Peyer's patch (tissue), 4 donors: ENCODE measurements at regions not wholly inside any gene's neighbourhood (a gene's known extent, or its start where the extent isn't known, plus 50 kb on each side); places are given as distances from the start of the nearest gene placed in this dataset.

Source experiments
- DNase-seq, 3 donors: peaks; one replicate each; pipeline ENCODE4 v3.0.0-alpha.2; 2017 to 2019
- H3K27ac ChIP-seq, 4 donors: fragments of 200-600 bp; sonication (generic); one replicate each; pipeline ENCODE4 v1.5.1; 2016 to 2019
- H3K27me3 ChIP-seq, 2 donors: fragments of 200-600 bp; sonication (generic); one replicate each; pipeline ENCODE4 v1.5.1; 2019
- H3K36me3 ChIP-seq, 3 donors: fragments of 200-600 bp; sonication (generic); one replicate each; pipeline ENCODE4 v1.5.1; 2016 to 2019
- H3K4me1 ChIP-seq, 4 donors: fragments of 200-600 bp; sonication (generic); one replicate each; pipeline ENCODE4 v1.5.1; 2016 to 2019
- H3K4me3 ChIP-seq, 4 donors: fragments of 200-600 bp; sonication (generic); 1 replicate in 3 of 4; 2 replicates in 1 of 4; pipeline ENCODE4 v1.5.1; 2016 to 2019; ENCODE audit warnings: mild to moderate bottlenecking in 1 of 4
- H3K9me3 ChIP-seq, 4 donors: fragments of 200-600 bp; sonication (generic); one replicate each; pipeline ENCODE4 v1.5.1; 2016 to 2019; ENCODE audit warnings: mild to moderate bottlenecking in 1 of 4
- CTCF ChIP-seq, 6 experiments: fragments of 450-650 bp in 4 of 6; fragments of 200-600 bp in 2 of 6; sonication (generic) in 1 of 6; IDR thresholded peaks; one replicate each; pipeline ENCODE4 v1.5.1; 2017 to 2019; ENCODE audit warnings: antibody characterized with exemption in 6 of 6, mild to moderate bottlenecking in 3 of 6, moderate library complexity in 1 of 6
- POLR2A ChIP-seq, 2 donors: fragments of 450-650 bp; IDR thresholded peaks; one replicate each; pipeline ENCODE4 v1.5.1; 2017; ENCODE audit warnings: antibody characterized with exemption in 2 of 2, mild to moderate bottlenecking in 2 of 2, moderate library complexity in 2 of 2

- Histone ChIP-seq H3K27ac (no peak overlapping the region), H3K4me1 (no peaks in the 10 kb centered on the region), H3K4me3 (no peak overlapping the region), H3K9me3 (no peaks in the 10 kb centered on the region), H3K36me3 (no peaks in the 10 kb centered on the region), H3K27me3 (no peaks in the 10 kb centered on the region)
- TF ChIP-seq CTCF (IDR thresholded peaks at IDR 0.05) = no peak
- TF ChIP-seq POLR2A (IDR thresholded peaks at IDR 0.05) = no peak
- no peak for DNase-seq
Observed at GRCh38 chr3:111283165-111283564, 211.5 kb downstream of the NECTIN3 start.

- Histone ChIP-seq H3K27ac (no peak overlapping the region), H3K36me3 (no peaks in the 10 kb centered on the region), H3K4me1 (no peaks in the 10 kb centered on the region), H3K9me3 (no peaks in the 10 kb centered on the region), H3K4me3 (no peak overlapping the region), H3K27me3 (no peaks in the 10 kb centered on the region)
- no peak for DNase-seq
- TF ChIP-seq POLR2A (IDR thresholded peaks at IDR 0.05) (no peak), CTCF (IDR thresholded peaks at IDR 0.05) (no peak)
Observed at GRCh38 chr3:111284503-111285183, 213.0 kb downstream of the NECTIN3 start.

- Histone ChIP-seq H3K27me3 (no peaks in the 10 kb centered on the region), H3K27ac (no peak overlapping the region), H3K9me3 (no peaks in the 10 kb centered on the region), H3K4me3 (no peak overlapping the region), H3K4me1 (no peaks in the 10 kb centered on the region), H3K36me3 (no peaks in the 10 kb centered on the region)
- DNase-seq = no peak
- TF ChIP-seq CTCF (IDR thresholded peaks at IDR 0.05) = no peak
Observed at GRCh38 chr3:111285184-111285538, 213.5 kb downstream of the NECTIN3 start.

- Histone ChIP-seq H3K9me3 (no peaks in the 10 kb centered on the region), H3K36me3 (no peaks in the 10 kb centered on the region), H3K4me3 (no peak overlapping the region), H3K4me1 (no peaks in the 10 kb centered on the region), H3K27ac (no peak overlapping the region), H3K27me3 (no peaks in the 10 kb centered on the region)
- TF ChIP-seq POLR2A (IDR thresholded peaks at IDR 0.05) = no peak
- no peak for TF ChIP-seq CTCF (IDR thresholded peaks at IDR 0.05)
- DNase-seq = no peak
Observed at GRCh38 chr3:111285694-111286093, 214.1 kb downstream of the NECTIN3 start.

GRCh38 chr3:111286746-111287145, 215.1 kb downstream of the NECTIN3 start:
- no peaks in the 10 kb centered on the region for H3K36me3 ChIP-seq
- H3K4me3 ChIP-seq = no peak overlapping the region
- TF ChIP-seq CTCF (IDR thresholded peaks at IDR 0.05) (no peak), POLR2A (IDR thresholded peaks at IDR 0.05) (no peak)
- no peak for DNase-seq
- no peaks in the 10 kb centered on the region for H3K27me3 ChIP-seq
- H3K27ac ChIP-seq = no peak overlapping the region
- no peaks in the 10 kb centered on the region for H3K4me1 ChIP-seq
- no peaks in the 10 kb centered on the region for H3K9me3 ChIP-seq

GRCh38 chr3:111292117-111292516, 220.5 kb downstream of the NECTIN3 start:
- H3K27ac ChIP-seq = no peak overlapping the region
- no peaks in the 10 kb centered on the region for H3K9me3 ChIP-seq
- H3K4me3 ChIP-seq = no peak overlapping the region
- no peak for TF ChIP-seq POLR2A (IDR thresholded peaks at IDR 0.05)
- no peaks in the 10 kb centered on the region for H3K4me1 ChIP-seq
- H3K36me3 ChIP-seq = no peaks in the 10 kb centered on the region
- no peaks in the 10 kb centered on the region for H3K27me3 ChIP-seq
- DNase-seq = no peak
